Ishikawa (cell line): ENCODE measurements at regions not wholly inside any gene's neighbourhood (a gene's known extent, or its start where the extent isn't known, plus 50 kb on each side); places are given as distances from the start of the nearest gene placed in this dataset.

Experiments
- CEBPB ChIP-seq: IDR thresholded peaks from 2 replicates; pipeline ENCODE4 v1.6.1; 2012
- CREB1 ChIP-seq: IDR thresholded peaks from 2 replicates; pipeline ENCODE4 v1.6.1; 2012; ENCODE audit warnings: low read depth
- EP300 ChIP-seq: IDR thresholded peaks from 2 replicates; pipeline ENCODE4 v1.6.1; 2012; ENCODE audit warnings: borderline replicate concordance
- YY1 ChIP-seq: IDR thresholded peaks from 2 replicates; pipeline ENCODE4 v1.6.1; 2012; ENCODE audit warnings: low read depth

- TF ChIP-seq YY1 = no peak
- no peak for TF ChIP-seq CEBPB
- TF ChIP-seq CREB1 = no peak
- no peak for TF ChIP-seq EP300
Observed at GRCh38 chr12:43196268-43196907, 355.6 kb downstream of the ADAMTS20 start.
